ENCODE measurements at regions not wholly inside any gene's neighbourhood (a gene's known extent, or its start where the extent isn't known, plus 50 kb on each side); places are given as distances from the start of the nearest gene placed in this dataset.

DNA sequence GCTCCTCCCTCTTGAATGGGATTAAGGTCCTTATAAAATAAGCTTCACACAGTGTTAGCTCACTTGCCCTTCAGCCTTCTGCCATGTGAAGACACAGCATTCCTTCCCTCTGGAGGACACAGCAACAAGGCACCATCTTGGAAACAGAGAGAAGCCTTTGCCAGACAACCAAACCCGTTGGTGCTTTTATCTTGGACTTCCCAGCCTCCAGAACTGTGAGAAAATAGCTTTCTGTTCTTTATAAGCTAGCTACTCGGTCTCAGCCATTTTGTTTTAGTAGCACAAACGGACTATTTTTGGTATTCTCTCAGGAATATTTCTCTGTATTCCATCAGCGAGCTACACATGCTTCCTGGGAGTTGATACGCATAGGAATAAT is 58.6 kb upstream of the IRF2BP2 start:
- Histone ChIP-seq H3K27ac (no peak overlapping the region), H3K4me3 (no peak overlapping the region)
- no peak for DNase-seq (ENCODE audit: low spot score)
- TF ChIP-seq, protein P1, sequence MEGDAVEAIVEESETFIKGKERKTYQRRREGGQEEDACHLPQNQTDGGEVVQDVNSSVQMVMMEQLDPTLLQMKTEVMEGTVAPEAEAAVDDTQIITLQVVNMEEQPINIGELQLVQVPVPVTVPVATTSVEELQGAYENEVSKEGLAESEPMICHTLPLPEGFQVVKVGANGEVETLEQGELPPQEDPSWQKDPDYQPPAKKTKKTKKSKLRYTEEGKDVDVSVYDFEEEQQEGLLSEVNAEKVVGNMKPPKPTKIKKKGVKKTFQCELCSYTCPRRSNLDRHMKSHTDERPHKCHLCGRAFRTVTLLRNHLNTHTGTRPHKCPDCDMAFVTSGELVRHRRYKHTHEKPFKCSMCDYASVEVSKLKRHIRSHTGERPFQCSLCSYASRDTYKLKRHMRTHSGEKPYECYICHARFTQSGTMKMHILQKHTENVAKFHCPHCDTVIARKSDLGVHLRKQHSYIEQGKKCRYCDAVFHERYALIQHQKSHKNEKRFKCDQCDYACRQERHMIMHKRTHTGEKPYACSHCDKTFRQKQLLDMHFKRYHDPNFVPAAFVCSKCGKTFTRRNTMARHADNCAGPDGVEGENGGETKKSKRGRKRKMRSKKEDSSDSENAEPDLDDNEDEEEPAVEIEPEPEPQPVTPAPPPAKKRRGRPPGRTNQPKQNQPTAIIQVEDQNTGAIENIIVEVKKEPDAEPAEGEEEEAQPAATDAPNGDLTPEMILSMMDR (IDR thresholded peaks at IDR 0.05), result no peak

DNA sequence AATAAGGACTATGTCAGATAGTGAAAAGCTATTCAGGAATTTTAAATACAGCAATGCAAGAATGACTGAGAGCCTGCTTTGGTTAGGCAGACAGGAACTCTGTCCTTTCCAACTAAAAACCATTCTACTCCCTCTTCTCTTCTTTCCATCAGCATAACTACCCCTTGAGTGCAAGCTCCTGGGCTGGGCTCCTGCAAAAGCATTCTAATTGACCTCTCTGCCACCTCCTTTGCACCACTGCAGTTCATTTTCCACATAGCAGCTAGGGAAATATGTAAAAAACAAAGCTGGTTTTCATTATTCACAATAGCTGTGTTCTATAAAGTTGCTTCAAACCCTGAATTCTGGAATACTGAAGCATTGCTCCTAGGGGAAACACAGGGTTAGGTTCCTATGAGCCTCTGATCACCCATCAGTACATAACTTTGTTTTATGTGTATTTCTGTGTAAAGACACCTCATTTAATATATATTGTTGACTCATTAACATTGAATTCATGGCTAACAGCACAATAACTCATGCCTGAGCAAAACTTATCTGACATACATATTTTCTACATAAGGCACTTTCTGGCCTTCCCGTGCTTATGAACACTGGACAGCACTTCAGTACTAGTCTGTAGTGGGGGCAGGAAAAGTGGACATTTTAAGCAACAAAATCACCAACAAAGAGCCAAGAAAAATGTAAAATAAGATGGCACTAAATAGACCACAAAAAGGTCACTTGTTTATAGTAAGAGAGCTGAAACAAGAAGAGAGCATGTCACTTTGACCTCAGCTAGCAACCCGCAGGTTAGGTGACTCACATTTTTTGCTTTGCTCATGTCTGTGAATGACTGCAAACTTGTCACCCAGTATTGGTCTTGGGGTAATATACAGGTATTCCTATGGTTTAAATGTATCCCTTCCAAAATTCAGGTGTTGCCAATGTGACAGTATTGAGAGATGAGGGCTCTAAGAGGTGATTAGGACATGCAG is 57.9 kb upstream of the IRF2BP2 start:
- Histone ChIP-seq H3K4me3 (no peak overlapping the region), H3K27ac (no peak overlapping the region)
- TF ChIP-seq, protein P1 (IDR thresholded peaks at IDR 0.05), result no peak
- no peak for DNase-seq (ENCODE audit: low spot score)

DNA sequence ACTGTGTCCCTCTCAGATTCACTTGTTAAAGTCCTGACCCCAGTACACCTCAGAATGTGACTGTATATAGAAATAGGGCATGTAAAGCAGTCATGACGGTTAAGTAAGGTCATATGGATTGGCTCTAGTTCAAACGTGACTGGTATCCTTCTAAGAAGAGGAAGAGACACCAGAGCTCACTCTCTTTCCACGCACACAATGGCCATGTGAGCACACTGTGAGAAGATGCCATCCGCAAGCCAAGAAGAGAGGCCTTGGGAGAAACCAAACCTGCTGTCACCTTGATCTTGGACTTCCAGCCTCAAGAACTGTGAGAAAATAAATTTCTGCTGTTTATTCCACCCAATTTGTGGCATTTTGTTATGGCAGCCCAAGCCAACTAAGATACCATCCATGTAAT is 56.8 kb upstream of the IRF2BP2 start:
- Histone ChIP-seq H3K27ac (no peak overlapping the region), H3K4me3 (no peak overlapping the region)
- DNase-seq (ENCODE audit: low spot score), result no peak
- TF ChIP-seq, protein P1 (IDR thresholded peaks at IDR 0.05), result no peak

DNA sequence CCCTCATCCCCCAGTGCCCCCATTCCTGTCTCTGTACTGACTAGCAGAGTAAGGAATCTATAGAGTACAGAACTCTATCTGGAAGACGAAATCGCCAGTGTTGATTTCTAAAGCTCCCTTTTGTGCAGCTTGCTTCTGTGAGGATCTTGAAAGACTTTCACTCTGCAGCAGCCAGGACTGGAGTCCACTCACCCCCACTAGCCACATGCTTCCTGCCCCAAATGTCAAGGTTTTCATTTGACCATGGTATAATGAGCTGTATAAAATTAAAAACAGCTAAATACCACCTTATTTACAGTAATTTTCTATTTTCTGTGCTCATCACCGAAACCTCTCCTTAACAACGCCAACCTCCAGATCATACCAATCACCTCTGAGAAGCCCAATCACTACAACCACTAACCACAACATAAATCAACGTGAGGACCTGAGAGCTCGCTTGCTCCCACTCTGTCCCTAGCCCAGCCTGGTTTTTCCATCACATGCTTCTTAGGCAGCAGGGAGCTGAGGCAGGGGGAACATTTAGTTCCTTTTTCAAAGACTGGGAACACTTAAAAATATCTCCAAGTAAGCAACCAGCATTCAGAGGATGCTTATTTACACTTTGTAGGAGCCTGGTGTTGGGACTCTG is 56.1 kb upstream of the IRF2BP2 start:
- TF ChIP-seq, protein P1 (IDR thresholded peaks at IDR 0.05), result no peak
- DNase-seq (ENCODE audit: low spot score), result no peak
- Histone ChIP-seq H3K27ac (no peak overlapping the region), H3K4me3 (no peak overlapping the region)

DNA sequence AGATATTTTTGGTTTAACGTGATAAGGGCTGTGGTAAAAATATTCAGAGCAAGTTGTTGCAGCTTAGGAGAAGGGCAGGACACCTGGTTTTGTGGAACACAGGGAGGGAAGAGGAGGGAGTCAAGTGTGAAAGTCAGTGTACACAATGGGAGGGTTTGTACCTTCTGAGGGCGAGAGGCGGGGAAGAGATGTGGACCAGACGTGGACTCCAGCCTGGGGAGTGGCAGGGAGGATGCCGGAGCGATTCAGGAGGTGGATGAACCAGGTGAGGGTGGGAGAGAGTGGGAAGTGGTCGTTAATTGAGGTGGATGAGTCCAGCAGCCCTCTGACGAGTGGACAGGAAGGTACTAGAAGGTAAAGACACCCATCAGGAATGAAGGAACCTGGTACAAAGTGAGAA is 52.2 kb upstream of the IRF2BP2 start:
- Histone ChIP-seq H3K4me3 (no peak overlapping the region), H3K27ac (no peak overlapping the region)
- no peak for DNase-seq (ENCODE audit: low spot score)
- TF ChIP-seq, protein P1 (IDR thresholded peaks at IDR 0.05), result no peak

DNA sequence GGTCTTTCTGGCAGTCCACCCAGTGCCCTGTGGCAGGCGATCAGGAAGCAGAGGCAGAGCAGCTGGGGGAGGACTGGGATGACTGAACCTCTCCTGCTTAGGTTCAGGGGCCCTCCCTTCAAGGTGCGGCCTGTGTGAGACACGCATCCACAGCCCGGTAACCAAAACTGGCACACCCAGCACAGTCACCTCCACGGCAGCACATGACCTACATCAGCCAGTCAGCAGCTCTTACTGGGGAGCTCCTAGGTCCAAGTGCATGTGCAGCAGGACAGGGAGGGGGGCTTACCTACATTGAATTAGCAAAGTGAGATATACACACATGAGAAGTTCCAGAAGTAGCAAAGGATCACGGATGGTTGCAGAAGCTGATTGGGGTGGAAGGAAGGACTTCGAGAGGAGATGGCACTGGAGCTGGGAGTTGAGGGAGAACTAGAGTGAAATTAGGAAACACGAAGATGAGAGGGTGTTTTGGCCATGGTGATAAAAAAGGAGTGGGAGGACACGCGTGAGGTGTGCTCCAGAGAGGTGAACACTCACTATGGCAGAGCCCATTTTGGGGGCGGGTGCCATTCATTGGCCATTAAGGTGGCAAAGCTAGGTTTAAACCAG is 51.4 kb upstream of the IRF2BP2 start:
- H3K27ac ChIP-seq, result no peak overlapping the region
- no peak for DNase-seq (ENCODE audit: low spot score)
- no peak overlapping the region for H3K4me3 ChIP-seq

More for the DNA sequence above, 51.4 kb upstream of the IRF2BP2 start:
- TF ChIP-seq, protein P1 (IDR thresholded peaks at IDR 0.05), result no peak
